GM12865 (cell line): ENCODE measurements at regions not wholly inside any gene's neighbourhood (a gene's known extent, or its start where the extent isn't known, plus 50 kb on each side); places are given as distances from the start of the nearest gene placed in this dataset.

ENCODE experiments used
- DNase-seq: peaks from one replicate; pipeline ENCODE4 v3.0.0; 2010; ENCODE audit warnings: low read depth
- H3K4me3 ChIP-seq: 2 replicates; pipeline ENCODE4 v1.5.1; 2011; ENCODE audit warnings: mild to moderate bottlenecking, low read depth, low read length, control low read depth
- TF ChIP-seq, protein P1 (sequence below): IDR thresholded peaks from 2 replicates; pipeline ENCODE4 v1.5.1; 2011; ENCODE audit warnings: low read length, control low read depth, low read depth, inconsistent platforms; ENCODE audit not compliant: insufficient read depth; ENCODE audit errors: missing control alignments

DNA sequence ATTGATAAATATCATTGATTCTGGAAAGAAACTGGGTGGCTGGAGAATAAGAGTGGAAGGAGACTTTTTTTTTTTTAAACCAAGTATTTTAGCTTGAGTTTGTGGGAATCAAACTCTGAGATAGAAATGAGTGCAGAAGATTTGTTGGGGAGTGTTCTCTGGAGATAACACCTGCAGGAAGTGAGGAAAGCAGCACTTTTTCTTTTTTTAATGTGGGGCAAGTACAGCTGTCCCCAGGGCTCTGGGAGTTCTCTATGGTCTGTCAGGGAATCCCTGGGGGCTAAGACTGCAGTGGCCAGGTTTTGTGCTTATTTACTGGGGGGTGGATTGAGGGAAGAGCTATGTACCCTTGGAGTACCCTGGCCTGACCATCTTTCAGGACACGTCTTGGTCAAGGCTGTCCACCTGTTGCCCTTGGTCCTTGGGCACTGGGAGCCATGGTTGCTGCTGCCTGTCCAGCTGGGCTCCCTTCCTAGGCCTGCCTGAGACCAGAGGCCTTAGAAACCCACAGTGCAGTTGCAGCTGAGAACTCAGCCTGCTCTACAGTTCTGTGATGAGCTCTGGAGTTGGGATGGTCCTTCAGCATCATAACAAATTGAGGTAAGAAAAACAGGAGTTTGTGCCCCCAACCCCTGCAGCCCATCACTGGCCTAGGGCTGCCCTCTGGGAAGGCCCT lies 85.8 kb downstream of the PHAX start:
- TF ChIP-seq, protein P1, sequence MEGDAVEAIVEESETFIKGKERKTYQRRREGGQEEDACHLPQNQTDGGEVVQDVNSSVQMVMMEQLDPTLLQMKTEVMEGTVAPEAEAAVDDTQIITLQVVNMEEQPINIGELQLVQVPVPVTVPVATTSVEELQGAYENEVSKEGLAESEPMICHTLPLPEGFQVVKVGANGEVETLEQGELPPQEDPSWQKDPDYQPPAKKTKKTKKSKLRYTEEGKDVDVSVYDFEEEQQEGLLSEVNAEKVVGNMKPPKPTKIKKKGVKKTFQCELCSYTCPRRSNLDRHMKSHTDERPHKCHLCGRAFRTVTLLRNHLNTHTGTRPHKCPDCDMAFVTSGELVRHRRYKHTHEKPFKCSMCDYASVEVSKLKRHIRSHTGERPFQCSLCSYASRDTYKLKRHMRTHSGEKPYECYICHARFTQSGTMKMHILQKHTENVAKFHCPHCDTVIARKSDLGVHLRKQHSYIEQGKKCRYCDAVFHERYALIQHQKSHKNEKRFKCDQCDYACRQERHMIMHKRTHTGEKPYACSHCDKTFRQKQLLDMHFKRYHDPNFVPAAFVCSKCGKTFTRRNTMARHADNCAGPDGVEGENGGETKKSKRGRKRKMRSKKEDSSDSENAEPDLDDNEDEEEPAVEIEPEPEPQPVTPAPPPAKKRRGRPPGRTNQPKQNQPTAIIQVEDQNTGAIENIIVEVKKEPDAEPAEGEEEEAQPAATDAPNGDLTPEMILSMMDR: no peak
- H3K4me3 ChIP-seq: no peak overlapping the region
- DNase-seq: peak; percentile 30

DNA sequence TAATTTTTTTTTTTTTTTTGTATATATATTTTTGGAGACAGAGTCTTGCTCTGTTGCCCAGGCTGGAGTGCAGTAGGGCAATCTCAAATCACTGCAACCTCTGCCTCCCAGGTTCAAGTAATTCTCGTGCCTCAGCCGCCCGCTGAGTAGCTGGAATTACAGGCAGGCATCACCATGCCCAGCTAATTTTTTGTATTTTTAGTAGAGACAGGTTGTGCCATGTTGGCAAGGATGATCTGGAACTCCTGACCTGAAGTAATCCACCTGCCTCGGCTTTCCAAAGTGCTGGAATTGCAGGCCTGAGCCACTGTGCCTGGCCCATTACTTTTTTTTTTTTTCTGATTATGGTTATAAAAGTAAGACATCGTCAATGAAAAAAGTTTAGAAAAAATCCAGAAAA lies 84.0 kb upstream of the LMNB1 start:
- H3K4me3 ChIP-seq: no peak overlapping the region
- TF ChIP-seq, protein P1: no peak
- no peak for DNase-seq

DNA sequence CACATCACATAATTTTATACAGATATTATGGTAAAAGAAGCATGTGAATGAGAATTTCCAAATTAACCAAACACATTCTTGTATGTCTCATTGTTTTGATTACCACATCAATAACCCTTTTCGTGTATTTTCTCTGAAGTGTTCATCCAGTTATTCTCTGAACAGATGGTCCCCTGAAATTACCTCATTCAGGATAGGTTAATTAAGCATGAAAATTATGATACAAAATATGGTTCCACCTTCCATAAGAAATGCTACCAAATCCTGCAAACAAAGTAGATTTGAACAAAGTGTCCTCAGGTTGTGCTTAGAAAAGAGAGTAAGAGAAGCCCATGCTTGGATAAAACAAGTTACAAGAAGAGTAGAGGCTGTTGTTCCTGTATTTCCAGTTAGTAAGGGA lies 83.1 kb upstream of the LMNB1 start:
- no peak overlapping the region for H3K4me3 ChIP-seq
- TF ChIP-seq, protein P1: no peak

DNA sequence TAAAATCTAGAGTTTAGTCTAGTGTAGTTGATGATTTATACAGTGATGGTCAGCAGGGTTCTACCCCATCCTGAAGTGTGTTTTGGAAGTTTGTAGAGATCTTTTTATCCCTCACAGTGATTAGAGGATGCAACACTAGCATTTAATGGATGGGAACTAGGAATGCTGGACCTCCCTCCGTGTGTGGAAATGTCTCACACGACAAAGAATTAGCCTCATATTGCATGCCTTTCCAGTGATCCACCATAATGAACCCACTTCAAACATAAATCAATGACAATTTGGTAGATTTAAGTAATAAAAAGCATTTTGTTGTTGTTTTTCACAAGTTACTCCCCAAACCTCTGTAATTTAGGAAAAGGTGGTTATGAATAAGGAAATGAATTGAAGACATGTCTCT lies 82.5 kb upstream of the LMNB1 start:
- DNase-seq: no peak
- H3K4me3 ChIP-seq: no peak overlapping the region
- TF ChIP-seq, protein P1: no peak

More for the DNA sequence above, 83.1 kb upstream of the LMNB1 start:
- no peak for DNase-seq

DNA sequence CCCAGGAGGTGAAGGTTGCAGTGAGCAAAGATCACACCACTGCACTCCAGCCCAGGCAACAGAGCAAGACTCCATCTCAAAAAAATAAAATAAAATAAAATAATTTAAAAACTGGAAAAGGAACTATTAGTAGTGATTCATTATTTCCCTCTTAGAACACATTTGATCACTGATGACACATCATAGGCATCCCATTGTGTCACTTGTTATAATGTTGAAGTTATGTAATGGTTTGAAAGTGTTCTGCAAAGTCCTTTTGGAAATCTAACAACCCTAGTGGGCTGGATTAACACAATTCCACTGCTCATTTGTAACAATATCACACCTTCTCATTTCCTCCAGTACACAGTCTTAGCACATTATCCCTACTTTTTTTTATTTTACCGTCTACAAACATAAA lies 81.8 kb upstream of the LMNB1 start:
- TF ChIP-seq, protein P1: no peak
- DNase-seq: no peak
- H3K4me3 ChIP-seq: no peak overlapping the region

DNA sequence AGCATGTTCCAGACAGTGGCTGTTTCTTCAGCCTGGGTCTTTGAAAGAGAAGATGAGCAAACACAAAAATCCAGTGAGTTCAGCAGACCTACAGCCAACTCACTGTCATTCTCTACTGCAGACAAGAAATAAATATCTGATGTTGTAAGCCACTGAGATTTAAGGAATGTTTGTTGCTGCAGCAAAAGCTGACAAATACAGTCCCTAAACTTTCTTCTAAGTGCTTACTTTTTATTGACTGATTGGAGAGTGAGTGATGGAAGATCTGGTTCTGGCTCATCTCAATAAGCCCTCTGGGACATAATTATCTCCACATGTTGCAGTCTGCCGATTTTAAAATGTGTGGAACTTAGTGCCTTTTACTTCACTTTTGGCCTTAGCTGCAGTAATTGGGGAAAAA lies 69.9 kb upstream of the LMNB1 start:
- no peak for DNase-seq
- TF ChIP-seq, protein P1: no peak
- no peak overlapping the region for H3K4me3 ChIP-seq

DNA sequence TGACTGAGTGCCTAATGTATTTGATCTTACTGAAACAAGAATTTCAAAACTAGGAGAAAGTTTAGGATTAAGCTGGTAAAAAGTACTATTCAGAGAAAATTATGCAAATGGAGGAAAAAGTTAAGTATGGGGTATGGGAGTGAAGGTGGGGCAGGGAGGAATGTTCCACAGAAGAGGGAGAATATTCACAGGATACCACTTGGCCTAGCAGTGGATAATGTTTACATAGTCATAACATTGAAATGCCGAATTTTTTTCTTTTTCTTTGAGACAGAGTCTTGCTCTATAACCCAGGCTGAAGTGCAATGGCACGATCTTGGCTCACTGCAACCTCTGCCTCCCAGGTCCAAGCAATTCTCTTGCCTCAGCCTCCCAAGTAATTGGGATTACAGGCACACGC lies 61.2 kb upstream of the LMNB1 start:
- H3K4me3 ChIP-seq: no peak overlapping the region
- DNase-seq: no peak
- TF ChIP-seq, protein P1: no peak
